ENCODE measurements at regions not wholly inside any gene's neighbourhood (a gene's known extent, or its start where the extent isn't known, plus 50 kb on each side); places are given as distances from the start of the nearest gene placed in this dataset.

DNA sequence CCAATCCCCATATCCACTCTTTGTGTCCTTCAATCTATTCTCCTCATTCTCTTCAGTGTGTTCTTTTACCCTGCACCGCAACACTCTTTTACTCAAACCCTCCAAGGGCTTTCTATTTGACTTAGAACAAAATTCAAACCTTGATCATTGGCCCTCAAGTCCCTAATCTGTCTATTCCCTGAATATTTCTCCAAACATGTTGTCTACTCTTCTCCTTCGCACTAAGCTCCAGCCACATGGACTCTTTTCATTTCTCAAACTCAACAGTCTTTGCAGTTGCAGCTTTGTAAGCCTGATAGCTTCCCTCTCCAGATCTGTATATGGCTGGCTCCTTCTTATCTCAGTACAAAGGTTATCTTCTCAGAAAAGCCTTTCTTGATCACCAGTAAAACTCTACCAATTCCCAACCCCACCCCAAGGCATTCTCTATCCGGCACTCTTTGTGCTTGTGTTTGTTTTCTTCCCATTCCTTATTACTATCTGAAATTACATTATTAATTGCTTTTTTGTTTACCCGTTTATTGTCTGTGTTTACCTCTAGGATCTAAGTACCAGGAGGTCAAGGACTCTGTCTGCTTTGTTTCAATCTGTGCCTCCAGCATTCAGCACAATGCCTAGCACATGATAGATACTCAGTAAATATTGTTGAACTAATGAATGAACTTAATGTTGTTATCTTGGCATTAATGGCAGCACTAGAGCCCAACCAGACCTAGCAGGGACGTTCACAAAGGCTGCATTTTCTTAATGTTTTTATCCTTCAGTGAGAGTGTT, 147.4 kb downstream of the BBOX1 start:
- DNase-seq (no peak), ATAC-seq (no peak)
- Histone ChIP-seq H3K36me3 (no peaks in the 10 kb centered on the region), H3K27me3 (peaks cover 16% of the 10 kb centered on the region), H3K4me3 (no peak overlapping the region), H3K9me3 (no peaks in the 10 kb centered on the region), H3K4me1 (no peaks in the 10 kb centered on the region), H3K27ac (no peak overlapping the region)
- TF ChIP-seq, protein P1, sequence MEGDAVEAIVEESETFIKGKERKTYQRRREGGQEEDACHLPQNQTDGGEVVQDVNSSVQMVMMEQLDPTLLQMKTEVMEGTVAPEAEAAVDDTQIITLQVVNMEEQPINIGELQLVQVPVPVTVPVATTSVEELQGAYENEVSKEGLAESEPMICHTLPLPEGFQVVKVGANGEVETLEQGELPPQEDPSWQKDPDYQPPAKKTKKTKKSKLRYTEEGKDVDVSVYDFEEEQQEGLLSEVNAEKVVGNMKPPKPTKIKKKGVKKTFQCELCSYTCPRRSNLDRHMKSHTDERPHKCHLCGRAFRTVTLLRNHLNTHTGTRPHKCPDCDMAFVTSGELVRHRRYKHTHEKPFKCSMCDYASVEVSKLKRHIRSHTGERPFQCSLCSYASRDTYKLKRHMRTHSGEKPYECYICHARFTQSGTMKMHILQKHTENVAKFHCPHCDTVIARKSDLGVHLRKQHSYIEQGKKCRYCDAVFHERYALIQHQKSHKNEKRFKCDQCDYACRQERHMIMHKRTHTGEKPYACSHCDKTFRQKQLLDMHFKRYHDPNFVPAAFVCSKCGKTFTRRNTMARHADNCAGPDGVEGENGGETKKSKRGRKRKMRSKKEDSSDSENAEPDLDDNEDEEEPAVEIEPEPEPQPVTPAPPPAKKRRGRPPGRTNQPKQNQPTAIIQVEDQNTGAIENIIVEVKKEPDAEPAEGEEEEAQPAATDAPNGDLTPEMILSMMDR (IDR thresholded peaks at IDR 0.05), result no peak
- intact Hi-C loops (cut with DNase I), result loop anchor here (10.0 kb wide), 1 partner anchor 107 kb away; no protein-coding TSS in a partner anchor

DNA sequence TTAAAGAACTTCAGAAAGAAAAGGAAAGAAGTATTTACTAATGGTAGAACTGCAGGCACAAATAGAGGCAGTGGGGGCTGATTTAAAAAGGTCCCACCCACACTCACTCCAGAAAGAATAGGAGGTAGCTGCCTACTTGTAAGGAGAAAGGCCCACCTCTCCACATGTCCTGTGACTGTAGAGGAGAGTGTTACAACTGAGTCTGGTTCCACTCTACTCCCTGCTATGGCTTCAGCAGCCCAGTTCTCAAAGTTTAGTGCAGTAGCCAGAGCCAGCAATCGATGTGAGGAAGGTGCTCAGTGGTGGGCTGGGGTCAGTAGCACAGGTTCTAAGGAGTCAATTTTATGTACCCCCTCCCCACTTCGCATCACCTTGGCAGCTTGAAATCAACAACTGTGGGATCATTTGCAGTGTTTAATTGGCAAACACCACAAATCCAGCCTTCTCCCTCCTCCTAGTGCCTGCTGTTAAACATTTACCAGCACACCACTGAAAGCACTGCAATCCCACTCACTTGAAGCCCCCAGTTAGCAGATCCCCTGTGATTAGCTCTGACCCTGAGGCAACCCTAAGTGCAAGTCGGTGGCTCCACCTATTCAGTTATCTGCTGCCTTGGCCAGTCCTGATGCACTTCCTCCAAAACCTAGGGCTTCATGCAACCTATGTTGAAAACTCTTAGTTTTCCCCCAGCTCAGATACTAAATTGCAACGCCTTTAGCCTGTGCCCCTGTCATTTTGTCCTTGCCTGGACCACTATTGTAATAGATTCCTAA, 146.6 kb downstream of the BBOX1 start:
- no peak for DNase-seq
- Histone ChIP-seq H3K36me3 (no peaks in the 10 kb centered on the region), H3K9me3 (no peaks in the 10 kb centered on the region), H3K4me1 (no peaks in the 10 kb centered on the region), H3K27me3 (peaks cover 13% of the 10 kb centered on the region), H3K4me3 (no peak overlapping the region), H3K27ac (no peak overlapping the region)
- TF ChIP-seq, protein P1 (IDR thresholded peaks at IDR 0.05), result no peak
- intact Hi-C loops (cut with DNase I), result loop anchor here (10.0 kb wide), 1 partner anchor 108 kb away; no protein-coding TSS in a partner anchor
- no peak for ATAC-seq

DNA sequence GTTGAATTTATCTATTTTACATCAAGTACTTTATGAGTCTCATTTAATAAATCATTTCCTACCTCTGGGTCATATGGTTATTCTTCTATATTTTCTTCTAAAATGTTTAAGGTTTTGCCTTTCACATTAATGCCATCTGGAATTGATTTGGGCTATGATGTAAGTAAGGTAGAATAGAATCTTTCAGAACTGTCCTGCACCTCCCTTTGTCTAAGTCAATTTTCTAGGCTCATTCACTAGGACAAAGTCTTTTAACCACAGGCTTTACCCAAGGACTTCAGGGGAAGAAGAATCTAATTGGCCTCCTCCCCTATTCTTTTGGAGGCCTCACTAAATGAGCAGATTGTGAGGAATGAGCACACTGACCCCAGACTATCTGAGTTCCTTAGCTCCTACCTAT, 146.0 kb downstream of the BBOX1 start:
- TF ChIP-seq, protein P1 (IDR thresholded peaks at IDR 0.05), result no peak
- intact Hi-C loops (cut with DNase I), result loop anchor here (10.0 kb wide), 1 partner anchor 108 kb away; no protein-coding TSS in a partner anchor
- H3K4me1 ChIP-seq, result no peaks in the 10 kb centered on the region
- no peak for ATAC-seq
- H3K36me3 ChIP-seq, result no peaks in the 10 kb centered on the region
- DNase-seq, result no peak
- H3K4me3 ChIP-seq, result no peak overlapping the region
- no peak overlapping the region for H3K27ac ChIP-seq
- H3K27me3 ChIP-seq, result peaks cover 12% of the 10 kb centered on the region
- no peaks in the 10 kb centered on the region for H3K9me3 ChIP-seq

- Histone ChIP-seq H3K4me3 (no peak overlapping the region), H3K36me3 (no peaks in the 10 kb centered on the region), H3K27ac (no peak overlapping the region), H3K27me3 (peaks cover 12% of the 10 kb centered on the region), H3K4me1 (no peaks in the 10 kb centered on the region), H3K9me3 (no peaks in the 10 kb centered on the region)
- intact Hi-C loops (cut with DNase I), result loop anchor here (5.0 to 10.0 kb wide), 2 partner anchors 110 to 303 kb away; no protein-coding TSS in a partner anchor
- ATAC-seq (no peak), DNase-seq (no peak)
- TF ChIP-seq, protein P1 (IDR thresholded peaks at IDR 0.05), result no peak
Measured at GRCh38 chr11:27184458-27185312, 144.1 kb downstream of the BBOX1 start.

All from upper lobe of right lung (tissue), 1 donor.